ENCODE measurements at regions not wholly inside any gene's neighbourhood (a gene's known extent, or its start where the extent isn't known, plus 50 kb on each side); places are given as distances from the start of the nearest gene placed in this dataset.

DNA sequence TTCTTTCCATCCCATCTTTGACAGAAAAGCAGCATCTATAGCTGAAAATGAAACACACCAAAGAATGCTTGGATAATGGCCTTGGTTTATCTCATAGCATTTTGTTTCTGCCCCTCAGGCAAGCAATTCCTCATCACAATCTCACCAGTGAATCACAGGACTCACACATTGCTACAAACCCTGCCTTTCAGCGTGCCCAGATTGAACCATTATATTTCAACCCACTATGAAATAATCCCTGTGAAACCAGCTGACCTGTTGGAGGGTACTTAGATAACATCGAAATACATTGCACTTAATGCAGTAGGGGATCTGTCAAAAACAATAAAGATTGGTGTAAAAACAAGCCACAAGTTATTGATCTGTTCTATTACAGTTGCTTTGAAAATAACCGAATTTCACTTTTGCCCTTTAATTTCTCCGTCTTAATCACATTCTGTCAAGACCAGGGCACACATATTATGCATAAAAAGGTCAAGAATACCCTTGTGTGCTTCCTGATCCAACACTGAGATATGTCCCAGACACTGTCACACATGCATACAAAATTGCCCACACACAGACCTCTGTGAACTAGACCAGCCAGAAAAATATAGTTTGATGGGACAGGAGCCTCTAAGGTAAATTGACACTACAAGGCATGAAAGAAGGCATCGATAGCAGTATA is 839.8 kb downstream of the NTRK3 start:
- H3K4me2 ChIP-seq (ENCODE audit: insufficient read depth in 1 of 2, low read depth in 2 of 2, low read length in 2 of 2): no peak overlapping the region
- H3K4me3 ChIP-seq (ENCODE audit: extremely low read depth in 1 of 4, insufficient read depth in 2 of 4, low read depth in 3 of 4, low read length in 4 of 4): no peak overlapping the region
- H3K23me2 ChIP-seq (ENCODE audit: low read depth, low read length): no peaks in the 10 kb centered on the region
- no peaks in the 10 kb centered on the region for H3K27me3 ChIP-seq (replicated peaks in 1 of 4; ENCODE audit: control insufficient read depth in 3 of 4, extremely low read depth in 1 of 4, insufficient read depth in 3 of 4, low read length in 3 of 4)
- H3K9ac ChIP-seq (replicated peaks in 1 of 4; ENCODE audit: extremely low read depth in 1 of 4, low read depth in 3 of 4, low read length in 3 of 4): no peak overlapping the region
- no peak overlapping the region for H2AFZ ChIP-seq (ENCODE audit: low read length)
- H3K79me1 ChIP-seq (ENCODE audit: low read depth, low read length): no peaks in the 10 kb centered on the region
- no peak overlapping the region for H2BK12ac ChIP-seq (ENCODE audit: low read depth, low read length)
- FAIRE-seq: no peak
- no peak overlapping the region for H3K56ac ChIP-seq (replicated peaks; ENCODE audit: insufficient read length, low read depth, low read length)
- H3K27ac ChIP-seq (ENCODE audit: low read depth, low read length): no peak overlapping the region
- ChIA-PET POLR2A (ENCODE audit: partially characterized antibody) (no interaction called here), CTCF (ENCODE audit: partially characterized antibody) (interaction anchor here (0.5 kb wide), 1 partner anchor 240 kb away, joined by 3 read pairs; no protein-coding TSS in a partner anchor)
- no peak for DNase-seq (ENCODE audit: low read depth in 1 of 2, low spot score in 2 of 2)
- TF ChIP-seq TAF1 (IDR thresholded peaks at IDR 0.05; ENCODE audit: low read depth, low read length) (no peak), POLR2A (IDR thresholded peaks at IDR 0.05; ENCODE audit: control extremely low read depth in 1 of 2, low read depth in 2 of 2, low read length in 2 of 2) (no peak), HDAC6 (IDR thresholded peaks at IDR 0.05; ENCODE audit: low read depth, low read length) (no peak), MAFK (IDR thresholded peaks at IDR 0.05; ENCODE audit: low read depth, low read length) (no peak), RNF2 (IDR thresholded peaks at IDR 0.05; ENCODE audit: borderline replicate concordance, low read depth, low read length, missing control alignments, poor library complexity, severe bottlenecking) (no peak), CEBPB (IDR thresholded peaks at IDR 0.05; ENCODE audit: low read depth, low read length) (no peak), BCL11A (IDR thresholded peaks at IDR 0.05; ENCODE audit: low read depth in 2 of 2, low read length in 2 of 2) (no peak), USF2 (IDR thresholded peaks at IDR 0.05; ENCODE audit: low read length) (no peak)
- no peaks in the 10 kb centered on the region for H4K20me1 ChIP-seq (replicated peaks in 1 of 2; ENCODE audit: control insufficient read depth in 1 of 2, insufficient read depth in 2 of 2, low read length in 2 of 2)
- H4K8ac ChIP-seq (ENCODE audit: extremely low read depth, insufficient read depth, low read length): no peak overlapping the region
- H3K36me3 ChIP-seq (ENCODE audit: control insufficient read depth in 2 of 4, insufficient read depth in 4 of 4, low read length in 3 of 4): no peaks in the 10 kb centered on the region
- H2AK5ac ChIP-seq (ENCODE audit: low read depth, low read length): no peak overlapping the region
- WGBS, 2 experiments (ENCODE audit: extremely low coverage in 1 of 2, insufficient coverage in 1 of 2, insufficient read length in 1 of 2, insufficient replicate concordance in 2 of 2, low coverage in 1 of 2, low lambda C conversion rate in 2 of 2, missing lambda C conversion rate in 1 of 2): 89% methylated on average over 5 of the region's 5 CpGs; no CpG with 5 or more reads in 1 of the 2 experiments
- no peak overlapping the region for H3K4ac ChIP-seq (replicated peaks; ENCODE audit: insufficient read length, low read depth, low read length)
- H3K18ac ChIP-seq (ENCODE audit: extremely low read depth, low read length): no peak overlapping the region
- H2BK20ac ChIP-seq (ENCODE audit: low read length): no peak overlapping the region
- no peak overlapping the region for H3K23ac ChIP-seq (ENCODE audit: insufficient read length)
- no peak overlapping the region for H2BK120ac ChIP-seq (replicated peaks; ENCODE audit: low read depth, low read length)
- H2BK15ac ChIP-seq (ENCODE audit: low read length): no peak overlapping the region
- no peak overlapping the region for H3K14ac ChIP-seq (ENCODE audit: insufficient read length)
- H3K79me2 ChIP-seq (ENCODE audit: control insufficient read depth in 1 of 2, insufficient read depth in 2 of 2, low read length in 2 of 2): no peaks in the 10 kb centered on the region
- H3K4me1 ChIP-seq (replicated peaks in 1 of 4; ENCODE audit: control insufficient read depth in 3 of 4, insufficient read depth in 4 of 4, low read length in 3 of 4): no peaks in the 10 kb centered on the region; a peak in 1 of 7 replicates
- no peak overlapping the region for H4K91ac ChIP-seq (replicated peaks; ENCODE audit: insufficient read length, low read length)
- H4K5ac ChIP-seq (ENCODE audit: insufficient read length, low read depth, low read length): no peak overlapping the region
- H2BK5ac ChIP-seq (ENCODE audit: low read depth, low read length): no peak overlapping the region
- H3K9me3 ChIP-seq (ENCODE audit: insufficient read depth in 2 of 2, low read depth in 1 of 2, low read length in 1 of 2): no peaks in the 10 kb centered on the region
